ENCODE measurements at regions not wholly inside any gene's neighbourhood (a gene's known extent, or its start where the extent isn't known, plus 50 kb on each side); places are given as distances from the start of the nearest gene placed in this dataset.

GRCh38 chr6:86682297-86682696 lies 255.0 kb upstream of the HTR1E start:
- TF ChIP-seq CTCF (IDR thresholded peaks at IDR 0.05; ENCODE audit: borderline replicate concordance, extremely low read depth, low read length, poor library complexity, severe bottlenecking) = no peak
- TF ChIP-seq EZH2 (IDR thresholded peaks at IDR 0.05; ENCODE audit: borderline replicate concordance, low read depth, low read length, severe bottlenecking) = no peak
